HL-60 (cell line): ENCODE measurements at regions not wholly inside any gene's neighbourhood (a gene's known extent, or its start where the extent isn't known, plus 50 kb on each side); places are given as distances from the start of the nearest gene placed in this dataset.

Experiments used
- DNase-seq, 2 experiments: peaks; one replicate each; pipeline ENCODE4 v3.0.0-alpha.2; 2010 to 2020; ENCODE audit warnings: low read depth in 1 of 2, low spot score in 1 of 2
- H3K27ac ChIP-seq: fragments of 250-450 bp; sonication (Bioruptor Pico); replicated peaks from 2 replicates; pipeline ENCODE4 v1.5.1; 2020; ENCODE audit warnings: mild to moderate bottlenecking, moderate library complexity
- H3K27me3 ChIP-seq: fragments of 250-450 bp; sonication (Bioruptor Pico); 2 replicates; pipeline ENCODE4 v1.5.1; 2021; ENCODE audit warnings: mild to moderate bottlenecking, moderate library complexity; ENCODE audit not compliant: insufficient read depth, poor library complexity, severe bottlenecking
- H3K4me3 ChIP-seq: replicated peaks from 2 replicates; pipeline ENCODE4 v1.5.1; 2011; ENCODE audit warnings: mild to moderate bottlenecking, control low read depth, low read length; ENCODE audit not compliant: insufficient read depth
- GABPA ChIP-seq: IDR thresholded peaks from 2 replicates; pipeline ENCODE4 v1.6.1; 2012; ENCODE audit warnings: low read depth
- POLR2AphosphoS5 ChIP-seq: IDR thresholded peaks from 2 replicates; pipeline ENCODE4 v1.6.1; 2012; ENCODE audit warnings: low read depth
- SPI1 ChIP-seq: IDR thresholded peaks from 2 replicates; pipeline ENCODE4 v1.6.1; 2012; ENCODE audit warnings: low read depth, mild to moderate bottlenecking, borderline replicate concordance
- TF ChIP-seq, protein P1 (sequence below): IDR thresholded peaks from 2 replicates; pipeline ENCODE4 v1.6.1; 2012; ENCODE audit warnings: low read depth; ENCODE audit not compliant: insufficient replicate concordance
- TF ChIP-seq, protein P2 (sequence below): IDR thresholded peaks from one replicate; pipeline ENCODE4 v1.5.1; 2011; ENCODE audit warnings: low read length, control low read depth, inconsistent platforms; ENCODE audit not compliant: insufficient read depth

DNA sequence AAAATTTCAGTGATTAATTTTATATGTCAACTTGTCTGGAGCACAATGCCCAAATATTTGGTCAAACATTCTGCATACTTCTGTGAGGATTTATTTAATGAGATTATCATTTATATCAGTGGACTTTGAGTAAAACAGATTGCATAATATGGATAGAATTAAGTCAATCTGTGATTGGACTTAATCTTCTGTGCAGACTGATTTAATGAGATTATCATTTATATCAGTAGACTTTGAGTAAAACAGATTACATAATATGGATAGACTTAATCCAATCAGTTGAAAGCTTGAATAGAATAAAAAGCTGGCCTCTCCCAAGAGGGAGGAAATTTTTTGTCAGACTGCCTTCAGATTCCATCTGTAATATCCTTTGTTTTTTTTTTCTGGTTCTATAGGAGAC is 1413.2 kb downstream of the LRFN5 start:
- TF ChIP-seq SPI1 (no peak), GABPA (no peak), POLR2AphosphoS5 (no peak)
- TF ChIP-seq, protein P1, sequence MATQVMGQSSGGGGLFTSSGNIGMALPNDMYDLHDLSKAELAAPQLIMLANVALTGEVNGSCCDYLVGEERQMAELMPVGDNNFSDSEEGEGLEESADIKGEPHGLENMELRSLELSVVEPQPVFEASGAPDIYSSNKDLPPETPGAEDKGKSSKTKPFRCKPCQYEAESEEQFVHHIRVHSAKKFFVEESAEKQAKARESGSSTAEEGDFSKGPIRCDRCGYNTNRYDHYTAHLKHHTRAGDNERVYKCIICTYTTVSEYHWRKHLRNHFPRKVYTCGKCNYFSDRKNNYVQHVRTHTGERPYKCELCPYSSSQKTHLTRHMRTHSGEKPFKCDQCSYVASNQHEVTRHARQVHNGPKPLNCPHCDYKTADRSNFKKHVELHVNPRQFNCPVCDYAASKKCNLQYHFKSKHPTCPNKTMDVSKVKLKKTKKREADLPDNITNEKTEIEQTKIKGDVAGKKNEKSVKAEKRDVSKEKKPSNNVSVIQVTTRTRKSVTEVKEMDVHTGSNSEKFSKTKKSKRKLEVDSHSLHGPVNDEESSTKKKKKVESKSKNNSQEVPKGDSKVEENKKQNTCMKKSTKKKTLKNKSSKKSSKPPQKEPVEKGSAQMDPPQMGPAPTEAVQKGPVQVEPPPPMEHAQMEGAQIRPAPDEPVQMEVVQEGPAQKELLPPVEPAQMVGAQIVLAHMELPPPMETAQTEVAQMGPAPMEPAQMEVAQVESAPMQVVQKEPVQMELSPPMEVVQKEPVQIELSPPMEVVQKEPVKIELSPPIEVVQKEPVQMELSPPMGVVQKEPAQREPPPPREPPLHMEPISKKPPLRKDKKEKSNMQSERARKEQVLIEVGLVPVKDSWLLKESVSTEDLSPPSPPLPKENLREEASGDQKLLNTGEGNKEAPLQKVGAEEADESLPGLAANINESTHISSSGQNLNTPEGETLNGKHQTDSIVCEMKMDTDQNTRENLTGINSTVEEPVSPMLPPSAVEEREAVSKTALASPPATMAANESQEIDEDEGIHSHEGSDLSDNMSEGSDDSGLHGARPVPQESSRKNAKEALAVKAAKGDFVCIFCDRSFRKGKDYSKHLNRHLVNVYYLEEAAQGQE: no peak
- TF ChIP-seq, protein P2, sequence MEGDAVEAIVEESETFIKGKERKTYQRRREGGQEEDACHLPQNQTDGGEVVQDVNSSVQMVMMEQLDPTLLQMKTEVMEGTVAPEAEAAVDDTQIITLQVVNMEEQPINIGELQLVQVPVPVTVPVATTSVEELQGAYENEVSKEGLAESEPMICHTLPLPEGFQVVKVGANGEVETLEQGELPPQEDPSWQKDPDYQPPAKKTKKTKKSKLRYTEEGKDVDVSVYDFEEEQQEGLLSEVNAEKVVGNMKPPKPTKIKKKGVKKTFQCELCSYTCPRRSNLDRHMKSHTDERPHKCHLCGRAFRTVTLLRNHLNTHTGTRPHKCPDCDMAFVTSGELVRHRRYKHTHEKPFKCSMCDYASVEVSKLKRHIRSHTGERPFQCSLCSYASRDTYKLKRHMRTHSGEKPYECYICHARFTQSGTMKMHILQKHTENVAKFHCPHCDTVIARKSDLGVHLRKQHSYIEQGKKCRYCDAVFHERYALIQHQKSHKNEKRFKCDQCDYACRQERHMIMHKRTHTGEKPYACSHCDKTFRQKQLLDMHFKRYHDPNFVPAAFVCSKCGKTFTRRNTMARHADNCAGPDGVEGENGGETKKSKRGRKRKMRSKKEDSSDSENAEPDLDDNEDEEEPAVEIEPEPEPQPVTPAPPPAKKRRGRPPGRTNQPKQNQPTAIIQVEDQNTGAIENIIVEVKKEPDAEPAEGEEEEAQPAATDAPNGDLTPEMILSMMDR: no peak
- Histone ChIP-seq H3K4me3 (no peak overlapping the region), H3K27me3 (no peaks in the 10 kb centered on the region), H3K27ac (no peak overlapping the region)
- no peak for DNase-seq

DNA sequence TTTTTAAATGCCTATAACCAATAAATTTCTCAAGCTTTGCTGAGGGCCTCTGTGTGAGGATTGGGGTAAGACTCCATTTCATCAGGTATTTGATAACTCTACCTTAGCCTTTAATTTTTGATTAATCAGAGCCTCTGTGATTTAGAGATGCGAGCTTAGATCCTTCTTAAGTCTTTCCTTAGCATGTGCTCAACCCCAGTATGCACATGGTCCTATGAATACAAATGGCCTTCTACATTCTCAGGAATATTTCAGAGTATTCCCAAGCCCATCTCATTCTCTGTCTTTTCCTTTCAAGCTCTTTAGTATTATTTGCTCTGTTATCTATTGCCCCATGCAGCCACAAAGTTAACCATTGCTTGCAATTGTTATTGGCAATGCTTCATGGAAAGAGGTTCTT is 1407.7 kb downstream of the LRFN5 start:
- no peak for DNase-seq
- Histone ChIP-seq H3K27ac (no peak overlapping the region), H3K4me3 (no peak overlapping the region), H3K27me3 (no peaks in the 10 kb centered on the region)
- TF ChIP-seq POLR2AphosphoS5: no peak
- TF ChIP-seq, protein P1: no peak
- TF ChIP-seq GABPA: no peak
- no peak for TF ChIP-seq SPI1
- TF ChIP-seq, protein P2: no peak

DNA sequence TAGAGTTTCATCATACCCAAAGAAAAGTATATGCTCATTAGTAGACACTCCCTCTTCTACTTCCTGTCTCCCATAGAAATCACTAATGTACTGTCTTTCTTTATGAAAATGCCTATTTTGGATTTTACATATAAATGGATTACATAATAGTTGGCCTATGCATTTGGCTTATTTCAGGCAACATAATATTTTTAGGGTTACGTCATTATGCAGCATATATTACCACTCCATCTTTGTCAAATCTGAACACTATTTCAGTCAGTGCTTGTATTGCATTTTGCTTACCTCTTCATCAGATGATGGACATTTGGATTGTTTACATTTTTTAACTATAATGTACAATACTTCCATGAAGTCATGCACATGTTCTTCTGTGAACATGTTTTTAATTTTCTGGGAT is 1406.1 kb downstream of the LRFN5 start:
- Histone ChIP-seq H3K27ac (no peak overlapping the region), H3K4me3 (no peak overlapping the region), H3K27me3 (no peaks in the 10 kb centered on the region)
- TF ChIP-seq, protein P2: no peak
- TF ChIP-seq SPI1: no peak
- no peak for TF ChIP-seq GABPA
- TF ChIP-seq, protein P1: no peak
- TF ChIP-seq POLR2AphosphoS5: no peak
- no peak for DNase-seq
